ENCODE measurements at regions not wholly inside any gene's neighbourhood (a gene's known extent, or its start where the extent isn't known, plus 50 kb on each side); places are given as distances from the start of the nearest gene placed in this dataset.

DNA sequence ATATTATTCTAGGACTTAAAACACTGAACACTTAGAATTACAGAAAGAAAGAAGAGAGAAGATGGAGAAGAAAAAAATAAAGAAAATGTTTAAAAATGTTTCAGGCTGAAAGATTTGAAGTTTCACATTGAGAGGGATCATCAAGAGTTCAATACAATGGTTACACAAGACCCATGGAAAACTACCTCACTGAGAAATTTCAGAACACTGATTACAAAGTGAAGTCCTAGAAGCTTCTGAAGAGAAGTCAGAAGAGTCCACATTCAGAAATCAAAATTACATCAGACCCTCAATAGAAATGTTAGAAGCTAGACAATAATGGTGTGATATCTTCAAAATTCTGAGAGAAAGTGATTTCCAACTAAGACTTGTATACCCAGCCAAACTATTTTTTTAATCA lies 196.1 kb downstream of the MACC1 start:
- DNase-seq = no peak

GRCh38 chr7:20019757-20020432 lies 197.3 kb downstream of the MACC1 start:
- DNase-seq = no peak

DNA sequence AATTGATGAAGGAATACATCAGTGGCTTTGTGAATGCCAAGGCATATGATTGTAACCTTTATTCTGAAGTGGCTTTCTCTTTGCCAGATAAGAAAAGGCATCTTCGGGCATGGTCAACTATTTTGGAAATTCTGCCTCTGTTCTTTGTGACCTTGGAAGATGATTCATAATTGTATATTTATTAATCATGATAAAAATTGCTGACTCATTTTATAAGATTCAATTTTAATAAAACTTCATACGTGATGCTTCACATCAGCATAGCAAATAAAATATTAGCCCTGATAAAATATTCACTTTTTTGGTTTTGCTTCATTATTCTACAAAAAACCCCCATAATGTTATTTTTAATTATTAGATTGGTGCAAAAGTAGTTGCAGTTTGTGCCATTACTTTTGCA lies 200.5 kb downstream of the MACC1 start:
- DNase-seq = no peak

- no peak for DNase-seq
Measured at GRCh38 chr7:20013536-20013935, 203.6 kb downstream of the MACC1 start.

- DNase-seq = no peak
Measured at GRCh38 chr7:20012100-20012499, 205.1 kb downstream of the MACC1 start.

DNA sequence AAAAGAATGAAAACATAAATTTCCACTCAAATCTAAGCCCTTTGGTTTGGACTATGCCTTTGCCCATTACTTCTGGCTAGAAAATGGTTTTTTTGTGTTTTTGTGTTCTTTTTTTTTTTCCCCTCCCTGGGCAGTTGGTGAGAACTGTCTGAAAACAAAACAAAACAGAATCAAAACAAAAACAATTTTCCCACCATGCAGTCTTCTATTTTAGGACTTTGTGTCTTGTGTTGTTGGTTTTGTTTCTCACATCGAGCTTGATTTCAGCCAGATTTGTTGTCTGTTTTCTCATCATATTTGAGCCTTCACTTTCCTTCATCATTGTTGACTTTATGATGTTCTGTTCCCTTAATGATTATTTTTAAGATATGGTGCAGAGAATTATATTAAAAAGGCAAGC lies 206.3 kb downstream of the MACC1 start:
- DNase-seq = no peak

DNA sequence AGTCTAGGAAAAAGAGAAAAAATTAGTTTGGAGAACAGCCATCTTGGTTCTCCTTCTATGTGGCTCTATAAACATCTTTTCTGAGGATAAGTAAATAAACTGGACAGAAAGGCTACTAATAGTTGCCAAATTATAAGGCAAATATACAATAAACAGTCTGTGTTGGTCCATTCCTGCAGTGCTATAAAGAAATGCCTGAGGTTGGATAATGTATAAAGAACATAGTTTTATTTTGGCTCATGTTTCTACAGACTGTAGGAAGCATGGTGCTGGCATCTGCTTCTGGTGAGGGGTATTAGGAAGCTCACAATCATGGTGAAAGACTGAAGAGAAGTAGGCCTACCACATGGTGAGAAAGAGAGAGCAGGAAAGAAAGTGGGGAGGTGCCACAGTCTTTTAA lies 209.7 kb downstream of the MACC1 start:
- DNase-seq = peak; percentile 24

GRCh38 chr7:20005081-20005480 lies 212.1 kb downstream of the MACC1 start:
- DNase-seq = peak; percentile 26

GRCh38 chr7:19999681-20000080 lies 217.5 kb downstream of the MACC1 start:
- DNase-seq = no peak

GRCh38 chr7:19991936-19992335 lies 218.5 kb upstream of the TMEM196 start:
- no peak for DNase-seq

DNA sequence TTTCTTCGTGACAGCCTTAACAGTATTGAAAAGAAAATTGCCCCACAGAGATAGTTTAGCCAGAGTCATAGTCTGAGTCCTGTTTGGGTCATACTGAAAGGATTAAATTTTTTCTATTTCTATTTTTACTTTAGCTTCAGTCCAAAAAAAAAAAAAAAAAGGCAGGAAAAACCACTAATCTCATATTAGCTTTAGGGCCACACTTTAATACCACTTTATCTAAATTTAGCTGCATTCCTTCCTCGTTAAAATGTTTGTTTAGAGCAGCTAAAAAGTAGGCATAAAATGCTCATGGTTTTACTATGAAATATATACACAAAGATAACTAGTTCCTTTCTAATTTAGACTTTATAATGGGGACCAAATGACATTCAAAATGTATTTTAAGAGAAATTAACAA lies 216.5 kb upstream of the TMEM196 start:
- no peak for DNase-seq

DNA sequence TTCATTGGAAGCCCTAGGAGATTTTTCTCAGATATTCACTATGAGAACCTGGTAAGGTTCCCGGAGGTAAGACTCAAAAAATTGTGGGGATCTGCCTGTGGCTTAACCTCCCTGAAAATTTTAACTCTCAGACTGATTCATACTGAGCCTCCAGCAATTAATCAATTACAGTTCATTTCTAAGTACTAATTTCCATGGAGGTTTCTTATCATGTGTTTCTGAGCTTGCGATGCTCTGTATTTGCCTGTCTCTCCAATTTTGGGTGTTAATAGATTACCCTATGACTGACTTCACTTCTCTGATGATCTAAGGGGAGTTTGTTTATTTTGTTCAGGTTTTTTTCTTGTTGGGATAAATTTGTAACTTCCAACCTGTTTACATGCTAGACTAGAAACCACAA lies 215.4 kb upstream of the TMEM196 start:
- DNase-seq = no peak

GRCh38 chr7:19984231-19984632 lies 210.8 kb upstream of the TMEM196 start:
- DNase-seq = no peak

- DNase-seq = peak; percentile 78
Measured at GRCh38 chr7:19982841-19983835, 209.7 kb upstream of the TMEM196 start.

DNA sequence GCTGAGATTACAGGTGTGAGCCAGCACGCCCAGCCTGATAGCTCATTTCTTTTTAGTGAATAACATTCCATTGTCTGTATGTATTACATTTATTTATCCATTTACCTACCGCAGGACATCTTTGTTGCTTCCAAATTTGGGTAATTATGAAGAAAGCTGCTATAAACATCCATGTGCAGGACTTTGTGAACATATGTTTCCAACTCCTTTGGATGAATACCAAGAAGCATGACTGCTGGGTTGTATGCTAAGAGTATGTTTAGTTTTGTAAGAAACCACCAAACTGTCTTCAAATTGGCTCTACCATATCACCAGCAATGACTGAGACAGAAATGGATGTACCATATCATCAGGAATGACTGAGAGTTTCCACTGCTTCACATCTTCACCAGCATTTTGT lies 200.2 kb upstream of the TMEM196 start:
- no peak for DNase-seq

GRCh38 chr7:19972876-19973275 lies 199.5 kb upstream of the TMEM196 start:
- no peak for DNase-seq

- DNase-seq = no peak
Measured at GRCh38 chr7:19971956-19972355, 198.5 kb upstream of the TMEM196 start.

DNA sequence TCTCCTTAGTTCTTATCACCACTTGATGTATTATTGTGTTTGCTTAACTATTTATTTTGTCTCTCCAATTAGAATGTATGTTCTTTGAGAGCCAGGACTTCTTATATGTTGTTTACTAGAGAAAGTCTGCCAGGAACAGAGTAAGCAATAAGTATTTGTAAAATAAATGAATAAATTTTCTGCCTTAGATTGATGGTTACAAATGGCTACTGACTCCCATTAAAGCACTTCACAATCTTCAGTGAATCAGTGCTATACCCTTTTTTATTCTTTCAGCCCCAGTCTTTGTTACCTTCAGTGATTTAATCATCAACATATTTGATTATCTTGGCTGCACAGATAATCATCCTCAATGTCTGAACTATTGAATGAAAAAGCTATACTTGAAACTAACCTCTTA lies 197.1 kb upstream of the TMEM196 start:
- DNase-seq = no peak

DNA sequence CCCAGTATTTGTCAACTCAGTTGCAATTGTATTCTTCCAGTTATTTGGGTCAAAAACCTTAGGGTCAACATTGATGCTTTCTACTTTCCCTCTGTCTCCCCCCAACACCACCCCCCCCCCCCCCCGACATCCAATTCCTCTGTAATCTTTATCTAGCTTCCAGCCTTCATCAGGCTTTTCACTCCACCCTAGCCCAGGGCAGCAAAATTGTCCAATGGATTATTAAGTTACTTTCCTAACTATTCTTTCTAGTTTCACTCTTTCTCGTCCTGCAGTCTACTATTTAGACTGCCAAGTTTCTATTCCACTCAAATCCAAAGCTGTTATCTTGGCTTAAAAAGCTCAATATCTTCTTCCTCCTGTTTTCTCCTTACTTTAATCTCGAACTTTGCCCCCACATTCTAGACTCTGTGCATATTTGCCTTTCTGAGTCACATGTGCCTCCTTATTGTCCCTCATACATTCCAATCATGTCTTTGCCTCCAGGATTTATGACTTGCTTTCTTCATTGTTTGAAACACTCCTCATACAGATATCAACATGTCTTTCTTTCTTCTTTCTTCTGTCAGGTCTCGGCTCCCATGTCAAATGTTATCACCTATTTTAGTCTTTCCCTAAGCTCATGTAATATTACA lies 196.6 kb upstream of the TMEM196 start:
- DNase-seq = peak; percentile 40

DNA sequence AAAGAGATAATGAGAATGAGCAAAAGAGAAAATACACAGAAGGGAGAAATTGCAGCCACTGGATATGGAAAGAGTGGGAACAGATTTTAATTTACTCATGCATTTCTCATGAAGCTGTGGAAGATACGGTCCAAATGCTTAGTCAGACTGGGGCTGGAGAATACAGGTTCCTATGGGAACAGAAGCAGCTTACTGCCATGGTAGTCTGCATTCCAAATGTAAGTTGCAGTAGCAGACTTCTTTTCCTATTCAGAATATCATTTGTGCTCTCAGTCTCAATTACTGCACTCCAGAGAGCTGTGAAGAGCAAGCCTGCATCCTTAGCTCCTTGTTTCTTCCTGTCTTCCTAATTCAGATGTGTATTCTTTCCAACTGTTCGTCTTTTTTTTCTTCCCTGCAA lies 190.8 kb upstream of the TMEM196 start:
- DNase-seq = peak; percentile 51

- DNase-seq = no peak
Measured at GRCh38 chr7:19963695-19964094, 190.3 kb upstream of the TMEM196 start.

- DNase-seq = peak; percentile 81
Measured at GRCh38 chr7:19958309-19958896, 185.0 kb upstream of the TMEM196 start.

DNA sequence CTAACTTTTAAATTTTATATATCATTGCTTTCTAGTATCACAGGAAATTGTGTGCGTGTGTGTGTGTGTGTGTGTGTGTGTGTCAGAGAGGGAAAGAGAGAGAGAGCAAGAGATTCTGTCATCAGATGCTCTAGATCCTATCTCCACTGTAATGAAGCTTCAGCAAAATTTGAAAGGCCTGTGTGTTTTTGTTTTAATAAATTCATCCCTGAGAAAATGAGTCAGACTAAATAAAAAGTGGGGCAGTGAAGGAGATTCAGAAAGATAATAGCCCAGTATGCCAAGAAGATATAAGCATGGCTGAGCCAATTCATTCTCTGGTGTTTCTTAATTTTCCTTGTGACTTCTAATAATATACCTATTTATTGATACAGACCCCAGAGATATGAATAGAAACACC lies 184.2 kb upstream of the TMEM196 start:
- peak; percentile 29 for DNase-seq
